HepG2 (cell line): ENCODE measurements at regions not wholly inside any gene's neighbourhood (a gene's known extent, or its start where the extent isn't known, plus 50 kb on each side); places are given as distances from the start of the nearest gene placed in this dataset.

Experiments
- ATAC-seq: fragments of 200-7000 bp; cut with Tn5 transposase; 3 replicates; pipeline ENCODE4 v1.9.1; 2020; ENCODE audit warnings: mild to moderate bottlenecking, moderate library complexity
- BruUV-seq: library from RNA; stranded (reverse); fragments of 400-500 nt; replicated peaks from 2 replicates; lab custom pipeline; 2021; lab: Mats Ljungman, UMichigan
- CTCF ChIA-PET: fragments of 300-600 bp; formaldehyde crosslinking; extraction: SDS; loops from one replicate; lab custom pipeline; 2021; ENCODE audit warnings: low total read pairs, inconsistent platforms, low intra/inter-chr PET ratio; lab: Yijun Ruan, JAX
- POLR2A ChIA-PET: fragments of 350-600 bp; sonication (Branson Sonifier 250); formaldehyde crosslinking; loops from one replicate; lab custom pipeline; 2020; ENCODE audit warnings: antibody characterized with exemption, inconsistent platforms; lab: Yijun Ruan, JAX
- DNase-seq: peaks from one replicate; pipeline ENCODE4 v3.0.0-alpha.2; 2015; ENCODE audit warnings: low spot score
- FAIRE-seq: peaks from 3 replicates; lab custom pipeline; 2011; peaks lifted over from hg19 to GRCh38; lab: Jason Lieb, UNC
- H2AFZ ChIP-seq: one replicate; pipeline ENCODE4 v1.6.1; 2011; ENCODE audit warnings: low read length, inconsistent platforms
- H3K27ac ChIP-seq: fragments of 300-600 bp; 3 replicates; pipeline ENCODE4 v1.8.0; 2011; ENCODE audit warnings: mixed run types, mild to moderate bottlenecking, mixed read lengths, low read length, inconsistent platforms; ENCODE audit not compliant: insufficient read depth; ENCODE audit errors: extremely low read length
- H3K27me3 ChIP-seq, 2 experiments: fragments of 200-600 bp in 1 of 2; 2 replicates in 1 of 2; 3 replicates in 1 of 2; pipeline versions ENCODE4 v1.6.0 to v1.8.0; 2011; ENCODE audit warnings: low read length in 2 of 2, mild to moderate bottlenecking in 2 of 2, moderate library complexity in 2 of 2, inconsistent platforms in 1 of 2; ENCODE audit not compliant: insufficient read depth in 2 of 2, control insufficient read depth in 1 of 2
- H3K36me3 ChIP-seq, 2 experiments: fragments of 200-600 bp in 1 of 2; replicated peaks in 1 of 2; 2 replicates in 1 of 2; 3 replicates in 1 of 2; pipeline versions ENCODE4 v1.5.1 to v1.8.0; 2011; ENCODE audit warnings: low read length in 2 of 2, inconsistent platforms in 1 of 2; ENCODE audit not compliant: insufficient read depth in 2 of 2, control insufficient read depth in 1 of 2
- H3K4me1 ChIP-seq: 2 replicates; pipeline ENCODE4 v1.5.1; 2012; ENCODE audit warnings: low read length, inconsistent platforms; ENCODE audit not compliant: insufficient read depth
- H3K4me2 ChIP-seq: 2 replicates; pipeline ENCODE4 v1.6.0; 2011; ENCODE audit warnings: low read depth, low read length, inconsistent platforms
- H3K4me3 ChIP-seq, 3 experiments: fragments of 200-600 bp in 1 of 3; sonication (generic), shearing (Covaris generic) in 1 of 3; replicated peaks in 1 of 3; 2 replicates each; pipeline ENCODE4 v1.5.1; 2011 to 2016; ENCODE audit warnings: low read length in 3 of 3, inconsistent platforms in 2 of 3, low read depth in 2 of 3, mild to moderate bottlenecking in 2 of 3, control low read depth in 1 of 3, mixed read lengths in 1 of 3; ENCODE audit not compliant: insufficient read depth in 1 of 3
- H3K79me2 ChIP-seq: one replicate; pipeline ENCODE4 v1.6.1; 2011; ENCODE audit warnings: low read length, inconsistent platforms; ENCODE audit not compliant: insufficient read depth
- H3K9ac ChIP-seq: 2 replicates; pipeline ENCODE4 v1.6.0; 2011; ENCODE audit warnings: mild to moderate bottlenecking, low read depth, low read length, inconsistent platforms; ENCODE audit not compliant: insufficient read depth
- H3K9me3 ChIP-seq: 2 replicates; pipeline ENCODE4 v1.5.1; 2012; ENCODE audit warnings: mild to moderate bottlenecking, low read length
- H4K20me1 ChIP-seq: 2 replicates; pipeline ENCODE4 v1.6.0; 2011; ENCODE audit warnings: inconsistent platforms, mild to moderate bottlenecking, low read length, moderate library complexity; ENCODE audit not compliant: insufficient read depth
- ARNT ChIP-seq: fragments of 450-650 bp; IDR thresholded peaks from 2 replicates; pipeline ENCODE4 v1.6.1; 2017
- GFI1 ChIP-seq: sonication (generic); formaldehyde crosslinking; IDR thresholded peaks from 2 replicates; pipeline ENCODE4 v1.5.0; 2020; ENCODE audit warnings: missing genetic modification reagents, mild to moderate bottlenecking, borderline replicate concordance
- GTF2F1 ChIP-seq: fragments of 150-350 bp; IDR thresholded peaks from 2 replicates; pipeline ENCODE4 v1.6.1; 2014; ENCODE audit warnings: low read length
- HCFC1 ChIP-seq: fragments of 150-350 bp; IDR thresholded peaks from 2 replicates; pipeline ENCODE4 v1.6.1; 2014; ENCODE audit warnings: low read depth, low read length
- HNRNPL ChIP-seq: fragments of 200-400 bp; formaldehyde crosslinking; IDR thresholded peaks from 2 replicates; pipeline ENCODE4 v1.6.1; 2017; ENCODE audit warnings: mild to moderate bottlenecking, low read depth, low read length
- MTF1 ChIP-seq: sonication (generic); formaldehyde crosslinking; IDR thresholded peaks from 2 replicates; pipeline ENCODE4 v1.5.0; 2020; ENCODE audit warnings: missing genetic modification reagents
- NR2C2 ChIP-seq: sonication (generic); formaldehyde crosslinking; IDR thresholded peaks from 2 replicates; pipeline ENCODE4 v1.4.0; 2020; ENCODE audit warnings: missing genetic modification reagents, mild to moderate bottlenecking, moderate library complexity, borderline replicate concordance
- PAXIP1 ChIP-seq: sonication (generic); formaldehyde crosslinking; conservative IDR thresholded peaks from 2 replicates; pipeline ENCODE4 v1.4.0; 2020; ENCODE audit warnings: mild to moderate bottlenecking, missing genetic modification reagents, moderate library complexity
- PITX1 ChIP-seq: sonication (generic); formaldehyde crosslinking; IDR thresholded peaks from 2 replicates; pipeline ENCODE4 v1.5.1; 2020; ENCODE audit warnings: mild to moderate bottlenecking, missing genetic modification reagents
- RORA ChIP-seq: sonication (generic); formaldehyde crosslinking; IDR thresholded peaks from 2 replicates; pipeline ENCODE4 v1.5.0; 2020; ENCODE audit warnings: mild to moderate bottlenecking, missing genetic modification reagents, moderate library complexity
- ZNF431 ChIP-seq: sonication (generic); formaldehyde crosslinking; IDR thresholded peaks from 2 replicates; pipeline ENCODE4 v1.9.0; 2022; ENCODE audit warnings: missing genetic modification reagents, low read depth, mild to moderate bottlenecking, borderline replicate concordance
- ZNF580 ChIP-seq: IDR thresholded peaks from 2 replicates; pipeline ENCODE4 v1.6.1; 2016; ENCODE audit warnings: low read depth, borderline replicate concordance
- ZSCAN5A ChIP-seq: sonication (generic); formaldehyde crosslinking; IDR thresholded peaks from 2 replicates; pipeline ENCODE4 v1.8.0; 2022; ENCODE audit warnings: mild to moderate bottlenecking, missing genetic modification reagents, borderline replicate concordance
- WGBS: methylation state at CpG from one replicate; pipeline ENCODE4 v1.1.6; 2017; ENCODE audit warnings: low lambda C conversion rate; 5-methylcytosine and 5-hydroxymethylcytosine counted together
- in situ Hi-C: cut with HindIII; loops from 2 replicates; pipeline ENCODE4 v1.10.0; 2017; ENCODE audit warnings: low pct_unique_long_range_greater_than_20kb; ENCODE audit not compliant: extremely low pct_ligation_motif_present
- intact Hi-C: fragments of 100-400 bp; cut with micrococcal nuclease; formaldehyde crosslinking; loops from one replicate; pipeline ENCODE4 v1.10.0; 2022; ENCODE audit not compliant: unreplicated experiment

- TF ChIP-seq ZSCAN5A (CRISPR knock-in tag), result no peak
These were observed 293.0 kb upstream of the AKR1E2 start (continued) for GRCh38 chr10:4532976-4533375.

- 0 out of 5 replicates have a peak, but pooled peaks cover 0 to 2% of the 10 kb centered on the region in 2 experiments for H3K27me3 ChIP-seq
- CTCF ChIA-PET, result no interaction called here
- no peak for DNase-seq
- no peak overlapping the region for H3K4me3 ChIP-seq
- in situ Hi-C loops, result no loop called here
- TF ChIP-seq ZNF580, result no peak
- TF ChIP-seq, all 625 proteins: peak for 0
- FAIRE-seq (no peak), ATAC-seq (no peak)
- no TSS peak for BruUV-seq
- H3K36me3 ChIP-seq, result no peaks in the 10 kb centered on the region
- 1% methylated on average over 3 of the region's 3 CpGs for WGBS
- H4K20me1 ChIP-seq, result no peaks in the 10 kb centered on the region
- intact Hi-C loops, result no loop called here
- H3K9me3 ChIP-seq, result peaks cover 7% of the 10 kb centered on the region; the same call in 1 of the 2 replicates
- H2AFZ ChIP-seq, result no peak overlapping the region
- H3K79me2 ChIP-seq, result no peaks in the 10 kb centered on the region
- no peak overlapping the region for H3K9ac ChIP-seq
- H3K4me1 ChIP-seq, result no peaks in the 10 kb centered on the region
- POLR2A ChIA-PET, result no interaction called here
- H3K4me2 ChIP-seq, result no peak overlapping the region
- no peak overlapping the region for H3K27ac ChIP-seq
These were observed 293.5 kb upstream of the AKR1E2 start for GRCh38 chr10:4532467-4532866.

- in situ Hi-C loops (no loop called here), intact Hi-C loops (no loop called here)
- H3K79me2 ChIP-seq, result no peaks in the 10 kb centered on the region
- H4K20me1 ChIP-seq, result no peaks in the 10 kb centered on the region
- H3K27ac ChIP-seq, result no peak overlapping the region
- no peak overlapping the region for H3K4me2 ChIP-seq
- H3K36me3 ChIP-seq, result no peaks in the 10 kb centered on the region
- WGBS, result 0% methylated on average over 1 of the region's 1 CpG
- ATAC-seq (no peak), FAIRE-seq (no peak), DNase-seq (no peak)
- H3K4me3 ChIP-seq, result no peak overlapping the region
- 0 out of 2 replicates have a peak, but pooled peaks cover 3% of the 10 kb centered on the region for H3K9me3 ChIP-seq
- no peak overlapping the region for H3K9ac ChIP-seq
- H3K4me1 ChIP-seq, result no peaks in the 10 kb centered on the region
- ChIA-PET CTCF (no interaction called here), POLR2A (no interaction called here)
- no TSS peak for BruUV-seq
- 0 out of 5 replicates have a peak, but pooled peaks cover 0 to 2% of the 10 kb centered on the region in 2 experiments for H3K27me3 ChIP-seq
- no peak overlapping the region for H2AFZ ChIP-seq
- TF ChIP-seq GFI1 (no peak), HCFC1 (no peak), ZNF431 (CRISPR knock-in tag) (no peak), HNRNPL (no peak), ARNT (no peak), RORA (CRISPR knock-in tag) (no peak), PITX1 (no peak), PAXIP1 (CRISPR knock-in tag) (no peak), GTF2F1 (no peak), MTF1 (CRISPR knock-in tag) (no peak), NR2C2 (CRISPR knock-in tag) (no peak)
These were observed 294.0 kb upstream of the AKR1E2 start for GRCh38 chr10:4532011-4532410.
